OCI-LY1 (cell line): ENCODE measurements at regions not wholly inside any gene's neighbourhood (a gene's known extent, or its start where the extent isn't known, plus 50 kb on each side); places are given as distances from the start of the nearest gene placed in this dataset.

Experiments
- EZH2 ChIP-seq: fragments of 200-600 bp; sonication (generic), shearing (Covaris generic); IDR thresholded peaks from 2 replicates; pipeline ENCODE4 v1.8.0; 2017; ENCODE audit warnings: borderline replicate concordance, mixed run types, mild to moderate bottlenecking, antibody characterized with exemption, low read length, moderate library complexity, mixed read lengths
- TF ChIP-seq, protein P1 (sequence below): fragments of 200-600 bp; sonication (generic), shearing (Covaris generic); IDR thresholded peaks from 2 replicates; pipeline ENCODE4 v1.5.1; 2017; ENCODE audit warnings: mild to moderate bottlenecking, antibody characterized with exemption, low read length, moderate library complexity, mixed read lengths

DNA sequence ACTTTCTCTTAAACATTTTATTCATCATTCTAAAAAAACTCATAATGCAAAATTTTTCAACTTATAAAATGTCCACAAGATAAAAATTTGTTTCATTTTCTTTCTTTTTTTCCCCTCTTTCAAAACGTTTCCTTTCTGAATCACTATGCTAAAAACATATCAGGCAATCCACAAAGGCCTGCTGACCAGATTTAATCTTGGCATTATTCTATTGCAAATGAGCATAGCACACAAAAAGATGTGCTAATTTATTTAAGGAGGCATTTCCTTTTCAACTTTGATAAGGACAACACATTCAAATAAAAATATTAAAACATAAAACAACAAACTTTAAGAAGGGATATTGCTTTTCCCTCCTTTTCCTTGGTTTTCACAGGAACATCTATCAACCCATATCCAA, 215.3 kb upstream of the FOXD3 start:
- TF ChIP-seq, protein P1, sequence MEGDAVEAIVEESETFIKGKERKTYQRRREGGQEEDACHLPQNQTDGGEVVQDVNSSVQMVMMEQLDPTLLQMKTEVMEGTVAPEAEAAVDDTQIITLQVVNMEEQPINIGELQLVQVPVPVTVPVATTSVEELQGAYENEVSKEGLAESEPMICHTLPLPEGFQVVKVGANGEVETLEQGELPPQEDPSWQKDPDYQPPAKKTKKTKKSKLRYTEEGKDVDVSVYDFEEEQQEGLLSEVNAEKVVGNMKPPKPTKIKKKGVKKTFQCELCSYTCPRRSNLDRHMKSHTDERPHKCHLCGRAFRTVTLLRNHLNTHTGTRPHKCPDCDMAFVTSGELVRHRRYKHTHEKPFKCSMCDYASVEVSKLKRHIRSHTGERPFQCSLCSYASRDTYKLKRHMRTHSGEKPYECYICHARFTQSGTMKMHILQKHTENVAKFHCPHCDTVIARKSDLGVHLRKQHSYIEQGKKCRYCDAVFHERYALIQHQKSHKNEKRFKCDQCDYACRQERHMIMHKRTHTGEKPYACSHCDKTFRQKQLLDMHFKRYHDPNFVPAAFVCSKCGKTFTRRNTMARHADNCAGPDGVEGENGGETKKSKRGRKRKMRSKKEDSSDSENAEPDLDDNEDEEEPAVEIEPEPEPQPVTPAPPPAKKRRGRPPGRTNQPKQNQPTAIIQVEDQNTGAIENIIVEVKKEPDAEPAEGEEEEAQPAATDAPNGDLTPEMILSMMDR = no peak
- TF ChIP-seq EZH2 = no peak
